Loucy (cell line): ENCODE measurements at regions not wholly inside any gene's neighbourhood (a gene's known extent, or its start where the extent isn't known, plus 50 kb on each side); places are given as distances from the start of the nearest gene placed in this dataset.

Source experiments
- EZH2phosphoT487 ChIP-seq: fragments of 200-600 bp; IDR thresholded peaks from 2 replicates; pipeline ENCODE4 v1.6.1; 2018; ENCODE audit warnings: antibody characterized with exemption, mild to moderate bottlenecking, moderate library complexity, borderline replicate concordance
- TF ChIP-seq, protein P1 (sequence below): fragments of 200-600 bp; sonication (generic); conservative IDR thresholded peaks from 2 replicates; pipeline ENCODE4 v1.5.1; 2014; ENCODE audit warnings: mild to moderate bottlenecking, antibody characterized with exemption, low read length

DNA sequence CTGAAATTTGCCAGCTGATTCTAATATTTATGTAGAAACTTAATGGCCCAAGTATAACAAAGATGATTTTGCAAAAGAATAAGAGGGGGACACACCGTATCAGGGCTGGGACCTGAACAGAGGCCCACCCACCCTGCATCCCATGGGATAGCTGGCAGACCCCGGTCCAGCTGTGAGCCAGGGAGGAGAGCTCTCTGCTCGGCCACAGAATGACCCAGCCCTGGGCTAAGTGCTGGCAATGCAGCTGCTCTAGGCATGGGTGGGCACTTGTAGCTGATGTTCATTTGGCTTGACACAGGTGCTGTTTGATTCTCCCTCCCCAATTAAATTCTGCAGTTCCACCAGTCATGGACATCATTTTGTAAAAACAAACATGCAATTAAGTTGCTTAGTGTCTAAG lies 522.8 kb upstream of the RAB6C start:
- TF ChIP-seq, protein P1, sequence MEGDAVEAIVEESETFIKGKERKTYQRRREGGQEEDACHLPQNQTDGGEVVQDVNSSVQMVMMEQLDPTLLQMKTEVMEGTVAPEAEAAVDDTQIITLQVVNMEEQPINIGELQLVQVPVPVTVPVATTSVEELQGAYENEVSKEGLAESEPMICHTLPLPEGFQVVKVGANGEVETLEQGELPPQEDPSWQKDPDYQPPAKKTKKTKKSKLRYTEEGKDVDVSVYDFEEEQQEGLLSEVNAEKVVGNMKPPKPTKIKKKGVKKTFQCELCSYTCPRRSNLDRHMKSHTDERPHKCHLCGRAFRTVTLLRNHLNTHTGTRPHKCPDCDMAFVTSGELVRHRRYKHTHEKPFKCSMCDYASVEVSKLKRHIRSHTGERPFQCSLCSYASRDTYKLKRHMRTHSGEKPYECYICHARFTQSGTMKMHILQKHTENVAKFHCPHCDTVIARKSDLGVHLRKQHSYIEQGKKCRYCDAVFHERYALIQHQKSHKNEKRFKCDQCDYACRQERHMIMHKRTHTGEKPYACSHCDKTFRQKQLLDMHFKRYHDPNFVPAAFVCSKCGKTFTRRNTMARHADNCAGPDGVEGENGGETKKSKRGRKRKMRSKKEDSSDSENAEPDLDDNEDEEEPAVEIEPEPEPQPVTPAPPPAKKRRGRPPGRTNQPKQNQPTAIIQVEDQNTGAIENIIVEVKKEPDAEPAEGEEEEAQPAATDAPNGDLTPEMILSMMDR, result no peak
- TF ChIP-seq EZH2phosphoT487, result no peak
